NCI-H82 treated with DMSO at 0.1 percent for 48 hours (cell line): ENCODE measurements at regions not wholly inside any gene's neighbourhood (a gene's known extent, or its start where the extent isn't known, plus 50 kb on each side); places are given as distances from the start of the nearest gene placed in this dataset.
A peak's percentile ranks its signal among the peaks of the same experiment; 100 is the strongest.
"Not testable (repeated sequence)": the region's sequence is repeated elsewhere in the genome, so short reads cannot be mapped to it uniquely, and the experiment has no call there.

ENCODE experiments used
- DNase-seq: peaks from one replicate; lab custom pipeline; 2025; ENCODE audit not compliant: unreplicated experiment; lab: John Stamatoyannopoulos, UW

- not testable (repeated sequence) for DNase-seq
Measured at GRCh38 chr7:26424319-26424718, 132.7 kb downstream of the SNX10 start.

- DNase-seq = no peak
Measured at GRCh38 chr7:26425655-26426054, 134.0 kb downstream of the SNX10 start.

- no peak for DNase-seq
Measured at GRCh38 chr7:26426096-26426495, 134.4 kb downstream of the SNX10 start.

GRCh38 chr7:26428571-26428970 lies 136.9 kb downstream of the SNX10 start:
- DNase-seq = peak; percentile 97

GRCh38 chr7:26429168-26429567 lies 137.5 kb downstream of the SNX10 start:
- no peak for DNase-seq

- no peak for DNase-seq
Measured at GRCh38 chr7:26434974-26435373, 143.3 kb downstream of the SNX10 start.

- no peak for DNase-seq
Measured at GRCh38 chr7:26437003-26437532, 145.4 kb downstream of the SNX10 start.

- DNase-seq = no peak
Measured at GRCh38 chr7:26438078-26438477, 146.4 kb downstream of the SNX10 start.

GRCh38 chr7:26439521-26440232 lies 148.0 kb downstream of the SNX10 start:
- DNase-seq = peak; percentile 65

- peak; percentile 25 for DNase-seq
Measured at GRCh38 chr7:26440233-26441001, 148.8 kb downstream of the SNX10 start.

- DNase-seq = peak; percentile 20
Measured at GRCh38 chr7:26441002-26441521, 149.4 kb downstream of the SNX10 start.

- no peak for DNase-seq
Measured at GRCh38 chr7:26441611-26442277, 150.1 kb downstream of the SNX10 start.

- DNase-seq = no peak
Measured at GRCh38 chr7:26443006-26443405, 151.3 kb downstream of the SNX10 start.

GRCh38 chr7:26443751-26444150 lies 152.1 kb downstream of the SNX10 start:
- no peak for DNase-seq

GRCh38 chr7:26444555-26444954 lies 152.9 kb downstream of the SNX10 start:
- DNase-seq = no peak

- no peak for DNase-seq
Measured at GRCh38 chr7:26447116-26447515, 155.5 kb downstream of the SNX10 start.

- DNase-seq = no peak
Measured at GRCh38 chr7:26449175-26450165, 157.8 kb downstream of the SNX10 start.

- no peak for DNase-seq
Measured at GRCh38 chr7:26451997-26452396, 160.3 kb downstream of the SNX10 start.

- DNase-seq = no peak
Measured at GRCh38 chr7:26454180-26454579, 162.5 kb downstream of the SNX10 start.

- DNase-seq = no peak
Measured at GRCh38 chr7:26457696-26458327, 166.2 kb downstream of the SNX10 start.
